GM19397 (cell line): ENCODE measurements at regions not wholly inside any gene's neighbourhood (a gene's known extent, or its start where the extent isn't known, plus 50 kb on each side); places are given as distances from the start of the nearest gene placed in this dataset.

Source experiments
- ATAC-seq: cut with Tn5 transposase; IDR thresholded peaks from one replicate; pipeline ENCODE4 v1.9.1; 2021; ENCODE audit warnings: mild to moderate bottlenecking, moderate library complexity; ENCODE audit not compliant: unreplicated experiment

DNA sequence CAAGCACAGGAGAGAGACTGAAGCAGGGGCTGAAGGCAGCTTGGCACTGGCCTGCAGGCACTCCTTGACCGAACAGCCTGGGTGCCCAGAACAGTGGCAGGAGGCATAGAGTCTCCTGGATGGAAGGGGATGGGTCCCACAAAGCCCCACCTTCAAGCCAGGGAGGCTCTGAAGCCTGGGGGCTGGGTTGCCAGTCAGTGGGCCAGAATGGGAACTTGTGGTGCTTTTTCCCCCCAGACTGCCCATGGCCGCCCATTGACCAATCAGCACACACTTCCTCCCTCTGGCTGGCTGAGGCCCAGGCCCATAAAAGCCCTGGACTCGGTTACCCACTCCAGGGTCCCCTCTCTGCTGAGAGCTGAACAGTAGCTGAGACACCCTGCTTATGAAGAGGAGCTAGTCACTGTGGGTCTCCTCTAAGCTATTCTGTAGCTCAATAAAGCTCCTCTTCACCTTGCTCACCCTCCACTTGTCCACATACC, 109.6 kb downstream of the ELAPOR2 start:
- no peak for ATAC-seq

DNA sequence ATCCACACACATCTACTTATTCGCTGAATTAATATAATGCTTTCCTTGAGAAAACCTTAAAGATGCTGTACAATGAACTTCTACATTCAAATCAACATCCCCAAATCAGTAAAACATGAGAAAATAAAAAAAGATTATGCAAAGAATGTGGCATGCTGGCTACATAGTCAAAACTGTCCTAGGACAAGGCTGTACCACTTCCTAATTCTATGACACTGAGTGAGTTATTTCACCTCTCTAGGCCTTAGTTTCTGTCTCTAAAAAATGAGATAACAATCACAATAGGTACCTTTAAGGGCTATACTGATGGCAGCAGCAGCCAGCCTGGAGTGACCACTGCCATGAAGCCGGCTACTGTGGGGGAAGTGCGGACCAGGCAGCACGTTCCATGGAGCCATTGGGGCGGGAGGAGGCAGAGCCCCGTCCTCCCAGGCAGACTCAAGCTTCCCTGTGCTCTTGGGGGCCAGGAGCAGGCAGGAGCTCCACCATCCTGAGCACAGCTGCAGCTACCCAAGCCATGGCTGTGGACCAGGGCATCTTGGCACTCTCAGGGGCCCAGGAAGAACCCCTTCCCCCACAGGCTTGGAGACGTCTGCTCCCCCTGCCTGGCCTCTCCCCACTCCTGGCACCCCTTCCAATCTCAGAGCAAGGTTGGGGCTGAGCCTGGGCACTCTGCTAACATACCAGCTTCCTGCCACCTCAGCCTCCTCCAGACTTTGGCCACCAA, 110.2 kb downstream of the ELAPOR2 start:
- peak; percentile 86 for ATAC-seq

DNA sequence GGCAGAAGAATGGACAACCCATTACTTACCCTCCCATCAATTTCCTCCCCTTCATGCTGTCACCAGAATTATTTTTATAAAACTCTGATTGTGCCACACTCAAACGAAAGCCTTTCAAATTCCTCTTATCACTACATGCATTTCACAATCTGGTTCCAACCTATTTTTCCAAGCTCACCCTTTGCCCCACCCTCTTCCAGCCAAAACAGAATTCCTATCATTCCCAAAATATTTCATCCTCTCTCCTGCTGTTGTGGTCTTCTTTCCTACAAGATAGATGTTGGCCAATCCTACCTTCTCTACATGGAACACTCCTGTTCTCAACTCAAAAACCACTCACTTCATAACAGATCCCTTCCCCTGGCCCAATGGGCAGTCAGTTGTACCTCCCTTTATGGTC, 111.5 kb downstream of the ELAPOR2 start:
- ATAC-seq: no peak

DNA sequence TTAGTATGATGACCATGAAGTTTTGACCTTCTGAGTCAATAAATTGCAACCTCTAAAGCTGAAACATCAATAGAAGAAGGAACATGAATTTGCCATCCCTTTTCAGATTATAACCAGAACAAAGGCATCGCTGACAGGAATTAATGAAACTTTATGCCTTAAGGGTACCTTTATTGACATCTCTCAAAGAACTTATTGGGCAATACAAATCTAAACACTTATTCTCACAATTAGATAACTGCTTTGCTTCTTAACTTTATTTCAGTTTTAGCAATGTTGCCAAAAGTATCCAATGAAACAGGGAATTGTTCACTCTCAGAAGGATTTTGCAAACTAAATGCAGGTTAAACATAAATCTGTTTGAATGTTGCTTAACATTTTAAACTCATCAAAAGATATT, 116.0 kb downstream of the ELAPOR2 start:
- no peak for ATAC-seq

DNA sequence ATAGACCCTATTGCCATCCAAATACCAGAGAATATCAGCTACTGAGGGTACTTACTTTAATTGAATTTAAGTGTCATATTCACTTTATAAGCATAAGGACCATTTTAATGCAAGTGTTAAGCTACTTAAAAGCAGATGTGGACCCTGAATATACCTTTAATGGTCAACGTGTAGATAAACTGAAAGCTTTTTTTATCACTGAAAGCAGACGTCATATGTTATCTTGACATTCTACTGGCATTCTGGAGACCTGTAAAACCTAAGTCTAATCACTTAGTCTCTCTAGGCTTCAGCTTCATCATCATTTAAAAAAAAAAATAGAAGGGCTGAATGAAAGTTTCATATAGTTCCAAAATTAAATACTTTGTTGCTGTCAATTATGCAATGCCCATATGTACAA, 116.5 kb downstream of the ELAPOR2 start:
- no peak for ATAC-seq

DNA sequence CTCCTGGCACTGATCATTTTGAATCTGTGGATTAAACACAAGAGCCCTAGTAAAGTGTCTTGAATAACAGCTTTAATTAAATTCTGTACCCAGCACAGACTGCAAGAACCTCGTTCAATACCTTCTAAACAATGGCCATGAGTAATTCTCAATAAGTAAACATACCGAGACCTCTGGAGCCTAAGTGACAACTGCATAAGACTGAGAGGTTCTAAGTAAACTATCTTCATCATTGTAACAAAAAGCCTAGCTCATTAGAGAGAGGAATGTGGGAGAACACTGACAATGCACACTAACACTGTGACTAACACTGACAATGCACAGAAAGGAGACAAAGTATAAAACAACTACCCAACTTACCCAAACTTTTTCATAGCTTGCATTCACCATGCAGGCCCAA, 117.4 kb downstream of the ELAPOR2 start:
- no peak for ATAC-seq

DNA sequence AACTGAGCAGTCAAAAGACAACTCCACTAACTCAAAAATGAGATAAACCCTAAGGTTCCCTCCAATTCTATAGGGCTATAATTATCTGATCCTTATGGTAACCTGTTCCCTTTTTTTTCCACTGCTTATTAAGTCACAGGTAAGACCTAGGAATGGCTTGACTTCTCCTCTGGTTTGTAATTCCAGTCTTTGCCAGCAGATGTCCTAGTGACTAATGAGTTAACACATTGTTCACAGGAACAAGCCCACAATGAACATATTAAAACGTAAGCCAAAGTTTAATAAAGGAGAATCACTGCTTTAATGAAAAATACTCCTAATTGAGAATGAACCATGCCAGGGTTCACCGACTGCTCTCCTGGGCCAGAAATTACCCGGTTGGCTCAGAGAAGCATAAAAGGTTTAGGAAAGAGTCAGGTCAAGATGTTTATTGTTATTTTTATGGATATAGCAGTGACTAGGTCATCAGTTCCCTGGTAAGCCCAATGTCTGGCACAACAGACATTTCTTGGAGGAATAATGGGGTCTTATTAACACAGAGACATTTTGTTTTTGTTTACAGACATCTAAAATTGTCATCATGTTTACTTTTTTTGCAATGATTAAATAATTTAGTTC, 120.1 kb downstream of the ELAPOR2 start:
- peak; percentile 78 for ATAC-seq

DNA sequence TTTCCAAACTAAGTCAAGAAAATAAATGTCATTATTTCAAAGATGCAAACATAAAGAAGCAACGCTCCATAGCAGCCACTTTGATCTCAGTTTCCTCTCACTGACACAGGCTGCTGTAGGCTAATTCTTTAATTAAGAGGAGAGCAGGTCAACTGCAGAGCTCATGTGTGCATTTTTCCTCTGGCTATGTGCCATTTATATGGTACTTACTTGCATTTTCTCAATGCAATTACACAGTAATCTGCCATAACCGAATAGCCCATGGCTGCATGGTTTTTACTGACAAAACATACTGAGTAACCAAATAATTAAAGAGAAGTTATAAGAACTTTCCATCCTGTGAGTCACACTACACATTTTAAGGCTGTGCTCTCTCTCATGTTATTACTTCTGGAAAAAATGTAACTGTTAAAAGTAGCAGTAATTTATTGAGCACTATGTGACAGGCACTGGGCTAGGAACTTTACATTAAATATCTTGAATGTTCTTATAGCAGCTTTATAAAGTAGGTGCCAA, 122.0 kb downstream of the ELAPOR2 start:
- no peak for ATAC-seq

DNA sequence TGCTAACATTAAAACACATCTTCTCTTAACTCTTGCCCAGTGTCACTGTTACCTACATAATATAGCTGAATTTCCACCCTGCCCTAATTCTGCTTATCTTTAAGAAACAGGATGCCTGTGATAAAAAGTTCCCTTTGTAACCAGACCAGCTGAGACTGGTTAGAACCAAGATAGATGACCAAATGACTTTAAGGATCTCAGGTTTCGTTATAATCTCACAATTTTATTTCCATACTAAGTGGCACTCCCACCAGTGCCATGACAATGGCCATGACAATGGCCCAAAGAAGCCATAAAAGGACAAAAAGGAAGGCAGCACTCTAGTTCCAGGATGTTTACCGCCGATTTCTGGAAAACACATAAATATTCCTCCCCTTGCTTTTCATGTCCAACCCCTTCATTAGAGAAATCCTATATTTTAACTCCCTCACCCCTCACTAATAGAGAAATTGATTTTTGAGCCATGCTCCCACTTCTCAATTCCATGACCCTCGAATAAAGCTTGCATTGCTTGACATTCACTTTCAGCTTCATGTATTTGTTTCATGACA, 126.1 kb downstream of the ELAPOR2 start:
- ATAC-seq: no peak

DNA sequence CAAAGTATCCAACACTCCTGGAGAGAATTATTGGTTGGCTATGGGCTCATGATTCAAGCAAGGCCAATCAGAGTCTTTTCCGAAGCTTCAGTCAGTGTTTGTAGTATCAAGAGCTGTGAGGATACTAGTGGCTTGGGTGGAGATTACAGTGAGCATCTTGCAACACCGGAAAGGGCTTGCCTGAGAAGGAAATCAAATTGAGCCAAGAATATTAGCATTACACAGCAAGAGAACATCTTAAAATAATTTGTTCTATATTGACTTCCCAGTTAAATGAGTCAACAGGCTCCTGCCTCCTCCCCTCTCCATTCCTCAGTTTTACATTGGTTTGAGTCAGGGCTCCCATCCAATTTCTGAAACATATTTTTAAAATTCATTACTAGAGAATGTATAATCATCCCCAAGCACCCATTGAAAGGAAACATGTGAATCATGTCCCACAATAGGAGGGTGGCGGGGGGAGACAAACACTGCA, 127.4 kb downstream of the ELAPOR2 start:
- no peak for ATAC-seq

DNA sequence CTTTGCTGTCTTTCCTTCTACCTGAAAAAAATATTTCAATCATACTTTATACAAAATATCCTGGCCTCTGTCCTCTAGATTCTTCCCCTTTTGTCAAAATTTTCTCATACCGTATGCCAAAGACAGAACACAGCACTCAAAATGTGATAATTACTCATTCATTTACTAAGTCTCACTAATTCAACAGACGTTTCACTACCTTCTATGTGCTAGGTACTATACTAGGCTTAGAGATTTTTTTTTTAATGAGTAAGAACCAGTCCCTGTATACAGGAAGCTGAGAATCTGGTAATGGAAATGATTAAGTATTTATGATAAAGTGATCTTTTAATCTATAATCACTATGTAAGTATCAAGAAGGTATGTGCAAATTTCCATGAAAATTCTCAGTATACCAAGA, 128.0 kb downstream of the ELAPOR2 start:
- ATAC-seq: no peak

DNA sequence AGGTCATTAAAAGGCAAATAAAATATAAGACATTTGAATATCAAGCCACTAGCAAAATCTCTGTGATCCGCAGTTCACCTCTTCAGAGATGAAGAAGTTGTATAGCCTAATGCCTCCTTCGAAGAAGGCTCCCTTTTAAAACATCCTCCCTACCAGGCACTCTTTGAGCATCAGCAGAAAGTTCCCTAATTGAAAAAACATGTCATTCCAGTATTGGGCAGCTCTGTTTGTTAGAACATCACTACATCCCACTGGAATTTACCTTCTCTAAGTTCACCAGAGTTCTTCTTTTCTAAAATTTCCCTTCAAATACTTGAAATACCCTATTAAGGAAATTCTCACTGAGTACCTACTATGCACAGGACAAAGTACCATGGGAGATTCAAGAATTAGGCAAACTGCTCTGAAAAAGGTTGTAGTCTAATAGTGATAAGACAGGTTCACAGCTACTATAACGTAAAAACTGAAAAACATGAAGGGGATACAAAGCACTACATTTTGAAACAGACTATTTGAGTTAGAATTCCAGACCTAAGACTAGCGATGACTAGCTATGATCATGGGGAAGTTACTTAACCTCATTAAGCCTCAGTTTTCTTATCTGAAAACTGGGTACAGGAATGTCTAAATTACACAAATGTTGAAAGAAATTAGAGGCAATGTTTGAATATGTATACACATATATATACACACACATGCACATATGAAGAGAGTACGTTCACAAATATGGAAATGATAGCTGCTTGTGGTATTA, 128.7 kb downstream of the ELAPOR2 start:
- ATAC-seq: no peak

DNA sequence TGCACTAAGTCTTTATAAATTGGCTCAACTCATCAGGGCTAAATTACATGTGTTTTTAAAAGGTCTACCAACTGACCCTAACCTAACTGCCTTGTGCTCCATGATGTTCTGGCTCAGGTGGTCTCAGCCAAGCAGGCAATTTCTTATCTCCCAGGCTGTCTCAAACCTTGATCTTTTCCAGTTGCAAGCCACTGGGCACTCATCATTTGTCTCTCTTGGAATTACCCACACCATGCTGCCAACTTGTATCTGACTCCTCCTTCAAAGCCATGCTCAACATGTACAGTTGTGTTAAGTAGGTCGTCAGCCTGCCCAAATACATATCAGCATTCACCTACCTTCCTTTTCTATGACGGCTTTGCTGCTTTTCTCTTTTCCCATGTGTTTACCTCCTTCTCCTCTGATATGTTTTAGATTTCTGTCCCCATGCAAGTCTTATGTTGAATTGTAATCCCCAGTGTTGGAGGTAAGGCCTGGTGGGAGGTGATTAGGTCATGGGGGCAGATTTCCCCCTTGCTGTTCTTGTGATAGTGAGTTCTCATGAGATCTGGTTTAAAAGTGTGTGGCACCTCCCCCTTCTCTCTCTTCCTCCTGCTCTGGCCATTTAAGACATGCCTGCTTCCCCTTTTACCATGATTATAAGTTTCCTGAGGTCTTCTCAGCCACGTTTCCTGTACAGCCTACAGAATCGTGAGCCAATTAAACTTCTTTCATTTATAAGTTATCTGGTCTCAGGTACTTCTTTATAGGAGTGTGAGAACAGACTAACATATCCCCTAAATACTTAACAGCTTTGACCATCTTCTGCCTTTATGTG, 130.0 kb downstream of the ELAPOR2 start:
- ATAC-seq: no peak

DNA sequence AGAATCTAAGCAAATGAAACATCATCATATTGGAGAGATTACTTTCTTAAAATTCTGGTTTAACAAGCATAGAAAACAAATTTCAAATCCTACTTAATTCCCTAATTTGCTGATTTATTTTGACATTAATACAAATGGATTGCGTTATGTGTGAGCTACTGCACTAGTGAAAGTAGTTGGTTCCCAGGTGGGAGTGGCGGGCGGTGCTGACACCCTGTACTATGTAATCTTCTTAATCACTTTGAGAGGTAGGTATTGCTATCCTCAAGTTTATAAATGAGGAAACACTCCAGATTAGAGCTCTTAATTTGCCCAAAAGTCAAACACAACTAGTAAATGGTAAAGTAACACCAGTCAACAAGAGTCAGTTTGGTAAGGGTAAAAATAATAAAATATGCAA, 131.1 kb downstream of the ELAPOR2 start:
- no peak for ATAC-seq

DNA sequence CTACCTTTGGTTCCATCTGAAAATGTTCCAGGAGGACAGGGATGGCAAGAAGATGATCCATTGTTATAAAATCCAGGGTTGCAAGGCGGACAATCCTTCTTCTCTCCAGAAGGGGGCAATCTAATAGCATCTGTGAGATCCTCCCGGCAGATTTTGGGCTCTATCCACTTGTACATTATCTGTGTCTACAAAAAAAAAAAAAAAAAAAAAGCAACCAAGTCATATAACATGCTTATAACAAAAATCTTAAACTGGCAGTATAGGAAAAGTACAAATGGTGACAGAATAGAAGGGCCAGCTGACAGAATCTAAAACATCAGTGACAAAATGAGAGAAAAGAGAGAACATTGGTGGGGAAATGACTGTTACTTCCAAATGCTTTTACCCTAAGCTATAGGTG, 132.7 kb downstream of the ELAPOR2 start:
- ATAC-seq: peak; percentile 50

DNA sequence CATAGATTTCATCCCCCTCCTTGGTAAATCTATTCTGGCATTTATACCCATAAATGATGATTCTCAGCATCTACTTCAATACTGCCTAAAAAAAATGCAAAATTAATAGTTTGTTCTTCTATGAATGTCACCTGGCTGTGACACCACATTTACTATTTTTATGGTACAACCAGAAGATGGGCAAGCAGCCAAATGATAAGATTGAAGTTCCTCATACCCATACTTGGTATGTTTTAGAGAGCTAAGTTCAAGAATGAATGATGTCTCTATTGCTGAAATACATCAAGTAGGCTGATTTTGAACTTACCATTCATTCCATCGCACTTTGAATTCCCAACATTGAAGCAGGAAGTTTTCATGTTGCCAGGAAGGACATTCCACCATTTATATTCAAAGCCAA, 134.2 kb downstream of the ELAPOR2 start:
- no peak for ATAC-seq

DNA sequence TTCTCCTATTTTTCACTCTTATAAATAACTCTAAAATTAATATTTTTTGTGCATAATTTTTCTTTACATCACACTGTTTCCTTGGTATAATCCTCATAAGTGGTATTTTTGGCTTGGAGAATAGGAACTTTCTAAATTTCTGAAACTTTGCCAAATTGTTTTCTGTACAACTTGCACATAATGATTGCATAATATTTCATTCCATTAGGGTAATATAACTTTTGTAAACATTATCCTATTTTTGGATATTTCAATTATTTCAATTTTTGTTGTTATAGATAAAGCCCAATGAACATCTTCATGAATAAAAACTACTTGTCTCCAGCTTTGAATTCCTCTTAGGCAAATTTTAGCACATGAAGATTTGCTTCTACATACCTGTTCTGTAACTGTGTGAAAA, 135.9 kb downstream of the ELAPOR2 start:
- ATAC-seq: no peak

DNA sequence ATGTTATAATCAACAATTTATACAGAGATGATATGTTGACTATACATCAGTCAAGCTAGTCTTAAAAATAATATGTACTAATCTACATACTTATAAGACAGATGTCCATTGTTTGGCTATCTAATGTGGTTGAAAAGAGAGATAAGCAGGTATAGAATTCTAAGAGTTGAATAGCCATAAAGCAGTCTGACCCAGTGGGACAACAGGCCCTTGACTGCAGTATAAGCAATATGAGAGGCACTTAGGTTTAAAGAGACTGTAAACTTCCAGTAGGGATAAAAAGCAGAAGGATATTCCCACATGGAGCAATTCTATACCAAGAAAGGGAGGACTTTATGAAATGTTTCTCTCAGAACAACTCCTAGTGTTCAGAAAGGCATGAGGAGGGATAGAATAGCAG, 139.3 kb downstream of the ELAPOR2 start:
- ATAC-seq: no peak

DNA sequence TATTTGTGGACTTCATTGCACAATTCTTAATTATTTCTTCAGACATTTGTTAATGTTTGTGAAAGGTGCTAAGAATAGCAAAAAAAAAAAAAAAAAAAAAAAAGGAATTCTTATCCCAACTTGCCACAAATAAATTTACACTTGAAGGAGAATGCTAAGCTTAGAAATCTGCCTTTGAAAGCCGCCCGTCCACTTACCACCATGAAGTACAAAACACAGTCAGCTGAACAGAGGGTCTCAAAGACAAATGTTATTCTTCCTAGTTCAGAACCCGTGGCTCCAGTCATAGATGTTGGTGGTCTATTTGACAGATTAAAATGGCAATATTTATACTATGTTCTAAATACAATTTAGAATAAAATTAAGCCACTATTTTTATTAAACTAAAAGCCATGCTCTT, 141.2 kb downstream of the ELAPOR2 start:
- ATAC-seq: no peak

DNA sequence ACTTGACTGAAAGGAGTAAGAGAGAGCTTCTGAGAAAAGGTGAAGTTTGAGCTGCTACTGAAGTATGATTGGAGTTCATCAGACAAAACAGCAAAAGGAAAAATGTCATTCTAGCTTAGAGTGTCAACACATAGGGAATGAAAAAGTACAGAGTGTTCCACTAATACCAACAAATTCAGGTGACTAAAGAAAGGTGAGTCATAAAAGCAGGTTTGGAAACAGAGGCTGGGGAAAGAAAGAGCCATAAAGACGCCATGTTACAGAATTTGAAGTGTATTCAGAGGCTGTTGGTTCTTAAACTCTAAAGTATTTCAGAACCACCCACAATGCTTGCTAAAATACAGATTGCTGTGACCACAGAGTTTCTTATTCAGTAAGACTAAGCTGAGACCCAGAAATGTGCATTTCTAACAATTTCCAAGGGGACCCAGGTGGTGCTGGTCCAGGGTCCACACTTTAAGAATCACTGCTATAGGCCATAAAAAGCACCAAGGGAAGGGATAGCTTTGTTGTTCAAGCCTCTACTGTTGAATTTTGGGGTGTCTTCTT, 143.1 kb downstream of the ELAPOR2 start:
- no peak for ATAC-seq
